ENCODE measurements at regions not wholly inside any gene's neighbourhood (a gene's known extent, or its start where the extent isn't known, plus 50 kb on each side); places are given as distances from the start of the nearest gene placed in this dataset.

- TF ChIP-seq SAP30 (IDR thresholded peaks at IDR 0.05; ENCODE audit: insufficient read depth, insufficient replicate concordance, low read length), result no peak
- TF ChIP-seq MAX (IDR thresholded peaks at IDR 0.05), result no peak
- TF ChIP-seq CTCF (IDR thresholded peaks at IDR 0.05; ENCODE audit: control extremely low read depth in 1 of 3, insufficient read depth in 1 of 3, low read depth in 1 of 3, low read length in 3 of 3), result no peak
These were observed 736.5 kb downstream of the IGSF11 start for GRCh38 chr3:118298133-118298532.
